Astrocyte of the cerebellum (primary cell): ENCODE measurements at regions not wholly inside any gene's neighbourhood (a gene's known extent, or its start where the extent isn't known, plus 50 kb on each side); places are given as distances from the start of the nearest gene placed in this dataset.

ENCODE experiments used
- DNase-seq: peaks from one replicate; pipeline ENCODE4 v3.0.0-alpha.2; 2011; ENCODE audit warnings: low read depth
- H3K4me3 ChIP-seq: 2 replicates; pipeline ENCODE4 v1.5.1; 2011; ENCODE audit warnings: mild to moderate bottlenecking, low read depth, low read length, moderate library complexity
- CTCF ChIP-seq: IDR thresholded peaks from 2 replicates; pipeline ENCODE4 v1.5.1; 2012; ENCODE audit warnings: low read length, low read depth, moderate library complexity, mild to moderate bottlenecking; ENCODE audit errors: missing control alignments
- in situ Hi-C: cut with HindIII; loops from 2 replicates; pipeline ENCODE4 v1.10.0; 2017; ENCODE audit warnings: low sequenced_read_pairs

- no peak overlapping the region for H3K4me3 ChIP-seq
- no peak for DNase-seq
- TF ChIP-seq CTCF = no peak
- in situ Hi-C loops = no loop called here
These were observed 287.1 kb upstream of the SMIM30 start for GRCh38 chr7:113405296-113406056.

- no peak overlapping the region for H3K4me3 ChIP-seq
- TF ChIP-seq CTCF = peak; percentile 24
- no peak for DNase-seq
- in situ Hi-C loops = no loop called here
These were observed 285.9 kb upstream of the SMIM30 start for GRCh38 chr7:113404245-113404644.

DNA sequence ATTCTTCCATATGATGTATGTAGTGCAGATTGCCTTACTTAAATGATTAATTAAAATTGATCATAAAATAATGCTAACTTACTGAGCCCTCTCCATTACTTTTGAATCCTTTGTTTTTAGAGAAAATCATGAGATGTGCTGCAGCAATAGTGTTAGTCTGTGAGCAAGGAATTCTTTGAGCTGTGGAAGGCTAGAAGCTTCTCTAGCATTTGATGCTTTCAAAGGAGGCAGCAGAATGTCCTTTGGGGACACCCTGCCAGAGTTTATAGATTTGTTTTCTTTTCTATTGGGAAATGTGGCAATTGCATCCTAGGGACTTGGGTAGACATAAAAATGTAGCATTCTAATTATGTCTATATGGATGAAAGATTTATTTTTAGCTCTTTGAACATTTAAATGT is 284.1 kb upstream of the SMIM30 start:
- DNase-seq = no peak
- no peak for TF ChIP-seq CTCF
- in situ Hi-C loops = no loop called here
- no peak overlapping the region for H3K4me3 ChIP-seq

GRCh38 chr7:113402005-113402404 is 283.7 kb upstream of the SMIM30 start:
- no peak overlapping the region for H3K4me3 ChIP-seq
- in situ Hi-C loops = no loop called here
- DNase-seq = no peak
- TF ChIP-seq CTCF = no peak

DNA sequence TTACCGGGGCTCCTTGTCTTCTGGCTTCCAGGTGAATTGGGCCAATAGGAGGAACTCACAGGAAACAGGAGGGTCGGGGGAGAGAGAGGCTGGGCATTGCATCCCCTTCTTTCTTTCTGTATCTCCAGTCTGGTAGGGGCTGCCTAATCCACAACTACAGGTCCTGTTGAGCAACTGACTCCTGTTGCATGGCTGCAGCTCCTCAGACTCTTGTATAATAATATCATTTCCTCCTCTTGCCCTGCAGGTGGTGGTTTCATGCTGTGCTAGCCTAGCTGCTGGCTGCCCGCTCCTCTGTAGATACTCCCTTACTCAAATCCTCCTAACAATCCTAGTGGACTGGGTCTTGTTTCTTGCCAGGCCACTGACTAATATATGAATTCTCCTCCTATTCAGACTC is 276.5 kb upstream of the SMIM30 start:
- DNase-seq = peak; percentile 13
- no peak overlapping the region for H3K4me3 ChIP-seq
- TF ChIP-seq CTCF = no peak
- in situ Hi-C loops = no loop called here

DNA sequence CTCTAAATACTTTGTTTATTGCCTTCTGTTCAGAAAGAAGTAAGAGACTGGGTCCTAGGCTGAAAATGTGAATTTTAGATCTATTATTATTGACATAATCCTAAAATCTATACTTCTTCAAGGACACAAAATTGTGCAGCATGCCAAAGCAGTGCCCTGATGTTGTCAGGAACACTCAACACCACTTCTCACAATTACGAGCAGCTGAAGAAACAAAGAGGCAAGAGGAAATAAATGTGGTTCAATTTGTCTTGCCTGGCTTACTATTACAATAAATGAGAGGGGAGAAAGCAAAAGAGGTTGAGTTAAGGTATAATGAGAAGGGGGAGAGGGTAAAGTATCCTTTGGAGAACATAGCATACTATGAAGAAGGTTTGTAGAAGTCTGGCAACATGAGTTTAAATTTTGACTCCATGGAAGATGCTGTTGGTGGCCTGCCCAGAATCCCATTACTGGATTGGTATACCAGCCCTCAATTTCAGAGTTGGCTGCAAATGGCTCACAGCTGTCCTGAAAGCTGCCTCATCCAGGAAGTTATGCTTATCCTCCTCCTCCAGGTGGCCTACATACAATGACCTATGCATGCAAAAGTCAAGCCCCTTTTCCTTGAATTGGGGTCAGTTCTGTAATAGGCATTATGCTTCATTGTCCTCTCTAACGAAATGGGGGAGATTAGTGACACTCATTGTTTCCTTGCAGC is 274.6 kb upstream of the SMIM30 start:
- no peak overlapping the region for H3K4me3 ChIP-seq
- in situ Hi-C loops = no loop called here
- TF ChIP-seq CTCF = no peak
- no peak for DNase-seq
